Lung microvascular endothelial cell (primary cell): ENCODE measurements at regions not wholly inside any gene's neighbourhood (a gene's known extent, or its start where the extent isn't known, plus 50 kb on each side); places are given as distances from the start of the nearest gene placed in this dataset.

Source experiments
- DNase-seq, 2 donors: peaks; one replicate each; pipeline versions ENCODE4 v3.0.0 to v3.0.0-alpha.2; 2010; ENCODE audit warnings: low read depth in 2 of 2

GRCh38 chr2:201968476-201968875, 65.2 kb upstream of the FZD7 start:
- DNase-seq = no peak

- no peak for DNase-seq
Observed at GRCh38 chr2:201969241-201969937, 64.3 kb upstream of the FZD7 start.

- DNase-seq = peak in 1 of 2 donors; percentile 58
Observed at GRCh38 chr2:201969938-201970785, 63.5 kb upstream of the FZD7 start.

GRCh38 chr2:201970786-201971108, 62.9 kb upstream of the FZD7 start:
- DNase-seq = no peak

GRCh38 chr2:201971531-201972228, 62.0 kb upstream of the FZD7 start:
- no peak for DNase-seq

- DNase-seq = no peak
Observed at GRCh38 chr2:201972621-201973255, 60.9 kb upstream of the FZD7 start.

- no peak for DNase-seq
Observed at GRCh38 chr2:201973305-201973928, 60.2 kb upstream of the FZD7 start.

GRCh38 chr2:201974171-201975100, 59.2 kb upstream of the FZD7 start:
- DNase-seq = no peak

- DNase-seq = no peak
Observed at GRCh38 chr2:201975434-201975833, 58.2 kb upstream of the FZD7 start.

GRCh38 chr2:201975964-201976612, 57.6 kb upstream of the FZD7 start:
- no peak for DNase-seq

- DNase-seq = no peak
Observed at GRCh38 chr2:201977651-201978050, 56.0 kb upstream of the FZD7 start.

- DNase-seq = no peak
Observed at GRCh38 chr2:201978333-201978732, 55.3 kb upstream of the FZD7 start.

GRCh38 chr2:201978986-201979385, 54.7 kb upstream of the FZD7 start:
- no peak for DNase-seq

GRCh38 chr2:201980389-201980821, 53.2 kb upstream of the FZD7 start:
- DNase-seq = no peak

GRCh38 chr2:201980946-201981345, 52.7 kb upstream of the FZD7 start:
- DNase-seq = no peak

GRCh38 chr2:201983174-201983573, 50.5 kb upstream of the FZD7 start:
- no peak for DNase-seq

- no peak for DNase-seq
Observed at GRCh38 chr2:201983800-201984199, 49.9 kb upstream of the FZD7 start.
